ENCODE measurements at regions not wholly inside any gene's neighbourhood (a gene's known extent, or its start where the extent isn't known, plus 50 kb on each side); places are given as distances from the start of the nearest gene placed in this dataset.

GRCh38 chr13:106721599-106721998, 153.7 kb upstream of the ARGLU1 start:
- Histone ChIP-seq H2AFZ (ENCODE audit: low read depth, low read length) (no peak overlapping the region), H3K4me2 (ENCODE audit: low read length) (no peak overlapping the region), H3K36me3 (ENCODE audit: insufficient read depth, low read length) (no peaks in the 10 kb centered on the region), H3K27me3 (ENCODE audit: insufficient read depth, low read length) (no peaks in the 10 kb centered on the region), H3K79me2 (ENCODE audit: insufficient read depth, low read length) (no peaks in the 10 kb centered on the region), H3K4me3 (ENCODE audit: insufficient read depth, low read depth, low read length) (no peak overlapping the region), H4K20me1 (ENCODE audit: insufficient read depth, low read length) (no peaks in the 10 kb centered on the region), H3K9me3 (ENCODE audit: insufficient read depth, low read depth, low read length) (peaks cover 3% of the 10 kb centered on the region), H3K9ac (ENCODE audit: low read length) (no peak overlapping the region), H3K27ac (ENCODE audit: low read depth, low read length) (no peak overlapping the region), H3K4me1 (ENCODE audit: insufficient read depth, low read length) (no peaks in the 10 kb centered on the region)
- H3K4me1 Mint-ChIP-seq (ENCODE audit: low read depth, unreplicated experiment): no peaks in the 10 kb centered on the region
- DNase-seq (ENCODE audit: low read depth): no peak
- H3K9me3 Mint-ChIP-seq (ENCODE audit: unreplicated experiment): peaks cover 5% of the 10 kb centered on the region
- H3K27ac Mint-ChIP-seq (ENCODE audit: unreplicated experiment): no peak overlapping the region
- TF ChIP-seq EZH2 (IDR thresholded peaks at IDR 0.05; ENCODE audit: insufficient read depth, low read length): no peak
- TF ChIP-seq, protein P1, sequence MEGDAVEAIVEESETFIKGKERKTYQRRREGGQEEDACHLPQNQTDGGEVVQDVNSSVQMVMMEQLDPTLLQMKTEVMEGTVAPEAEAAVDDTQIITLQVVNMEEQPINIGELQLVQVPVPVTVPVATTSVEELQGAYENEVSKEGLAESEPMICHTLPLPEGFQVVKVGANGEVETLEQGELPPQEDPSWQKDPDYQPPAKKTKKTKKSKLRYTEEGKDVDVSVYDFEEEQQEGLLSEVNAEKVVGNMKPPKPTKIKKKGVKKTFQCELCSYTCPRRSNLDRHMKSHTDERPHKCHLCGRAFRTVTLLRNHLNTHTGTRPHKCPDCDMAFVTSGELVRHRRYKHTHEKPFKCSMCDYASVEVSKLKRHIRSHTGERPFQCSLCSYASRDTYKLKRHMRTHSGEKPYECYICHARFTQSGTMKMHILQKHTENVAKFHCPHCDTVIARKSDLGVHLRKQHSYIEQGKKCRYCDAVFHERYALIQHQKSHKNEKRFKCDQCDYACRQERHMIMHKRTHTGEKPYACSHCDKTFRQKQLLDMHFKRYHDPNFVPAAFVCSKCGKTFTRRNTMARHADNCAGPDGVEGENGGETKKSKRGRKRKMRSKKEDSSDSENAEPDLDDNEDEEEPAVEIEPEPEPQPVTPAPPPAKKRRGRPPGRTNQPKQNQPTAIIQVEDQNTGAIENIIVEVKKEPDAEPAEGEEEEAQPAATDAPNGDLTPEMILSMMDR (IDR thresholded peaks at IDR 0.05; ENCODE audit: insufficient read depth, low read depth, low read length): no peak
- no peaks in the 10 kb centered on the region for H3K27me3 Mint-ChIP-seq (ENCODE audit: low read depth, unreplicated experiment)
- FAIRE-seq: no peak
- no peaks in the 10 kb centered on the region for H3K36me3 Mint-ChIP-seq (ENCODE audit: low read depth, unreplicated experiment)
- no peak overlapping the region for H3K4me3 Mint-ChIP-seq (ENCODE audit: unreplicated experiment)

DNA sequence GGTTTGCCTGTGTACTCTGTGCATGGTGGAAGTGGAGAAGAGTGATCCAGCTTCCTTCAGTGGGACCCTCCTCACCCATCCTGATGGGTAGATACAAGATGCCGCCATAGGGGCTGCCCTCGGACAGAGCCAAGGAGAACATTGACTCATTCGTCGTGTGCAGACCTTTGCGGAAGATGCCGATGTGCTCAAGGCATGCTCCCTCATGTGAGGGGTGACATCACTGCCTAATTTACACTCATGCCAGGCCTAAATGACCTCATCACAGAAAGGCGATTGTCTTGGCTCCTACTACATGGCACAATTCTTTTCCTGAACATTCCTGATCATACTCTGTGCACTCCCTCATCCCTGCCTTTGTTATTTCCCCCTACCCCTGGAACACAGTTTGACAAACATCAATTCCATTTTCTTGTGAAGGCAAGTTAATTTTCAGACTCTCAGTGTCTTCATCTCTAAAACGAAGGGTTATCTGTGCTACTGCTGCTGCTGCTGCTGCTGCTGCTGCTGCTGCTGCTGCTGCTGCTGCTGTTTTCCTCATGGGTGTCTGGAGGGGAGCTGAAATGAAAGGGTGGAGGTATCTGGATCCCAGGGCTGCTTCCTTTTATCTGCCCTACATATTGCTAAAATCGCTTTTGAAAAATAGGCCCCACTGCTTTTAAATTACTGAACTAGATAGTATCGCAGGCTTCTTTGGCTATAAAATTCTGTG, 146.5 kb upstream of the ARGLU1 start:
- no peak overlapping the region for H3K4me3 ChIP-seq (ENCODE audit: insufficient read depth, low read depth, low read length)
- no peaks in the 10 kb centered on the region for H3K27me3 Mint-ChIP-seq (ENCODE audit: low read depth, unreplicated experiment)
- peaks cover 3% of the 10 kb centered on the region for H3K9me3 ChIP-seq (ENCODE audit: insufficient read depth, low read depth, low read length)
- no peak overlapping the region for H3K4me2 ChIP-seq (ENCODE audit: low read length)
- H3K4me3 Mint-ChIP-seq (ENCODE audit: unreplicated experiment): no peak overlapping the region
- FAIRE-seq: no peak
- TF ChIP-seq EZH2 (IDR thresholded peaks at IDR 0.05; ENCODE audit: insufficient read depth, low read length): no peak
- TF ChIP-seq, protein P1 (IDR thresholded peaks at IDR 0.05; ENCODE audit: insufficient read depth, low read depth, low read length): no peak
- no peaks in the 10 kb centered on the region for H3K79me2 ChIP-seq (ENCODE audit: insufficient read depth, low read length)
- H3K4me1 ChIP-seq (ENCODE audit: insufficient read depth, low read length): no peaks in the 10 kb centered on the region
- no peak for DNase-seq (ENCODE audit: low read depth)
- H3K36me3 Mint-ChIP-seq (ENCODE audit: low read depth, unreplicated experiment): no peaks in the 10 kb centered on the region
- no peak overlapping the region for H3K27ac Mint-ChIP-seq (ENCODE audit: unreplicated experiment)
- H3K9me3 Mint-ChIP-seq (ENCODE audit: unreplicated experiment): peaks cover 9% of the 10 kb centered on the region
- no peaks in the 10 kb centered on the region for H4K20me1 ChIP-seq (ENCODE audit: insufficient read depth, low read length)
- no peak overlapping the region for H3K27ac ChIP-seq (ENCODE audit: low read depth, low read length)
- H3K9ac ChIP-seq (ENCODE audit: low read length): no peak overlapping the region
- H3K36me3 ChIP-seq (ENCODE audit: insufficient read depth, low read length): no peaks in the 10 kb centered on the region
- no peaks in the 10 kb centered on the region for H3K27me3 ChIP-seq (ENCODE audit: insufficient read depth, low read length)
- H2AFZ ChIP-seq (ENCODE audit: low read depth, low read length): no peak overlapping the region
- H3K4me1 Mint-ChIP-seq (ENCODE audit: low read depth, unreplicated experiment): no peaks in the 10 kb centered on the region

GRCh38 chr13:106712381-106712780, 144.4 kb upstream of the ARGLU1 start:
- H3K27ac ChIP-seq (ENCODE audit: low read depth, low read length): no peak overlapping the region
- no peaks in the 10 kb centered on the region for H4K20me1 ChIP-seq (ENCODE audit: insufficient read depth, low read length)
- no peak for FAIRE-seq
- no peaks in the 10 kb centered on the region for H3K36me3 ChIP-seq (ENCODE audit: insufficient read depth, low read length)
- no peaks in the 10 kb centered on the region for H3K79me2 ChIP-seq (ENCODE audit: insufficient read depth, low read length)
- H3K4me1 Mint-ChIP-seq (ENCODE audit: low read depth, unreplicated experiment): no peaks in the 10 kb centered on the region
- TF ChIP-seq, protein P1 (IDR thresholded peaks at IDR 0.05; ENCODE audit: insufficient read depth, low read depth, low read length): no peak
- no peak overlapping the region for H3K27ac Mint-ChIP-seq (ENCODE audit: unreplicated experiment)
- no peaks in the 10 kb centered on the region for H3K27me3 Mint-ChIP-seq (ENCODE audit: low read depth, unreplicated experiment)
- no peak for DNase-seq (ENCODE audit: low read depth)
- H3K4me2 ChIP-seq (ENCODE audit: low read length): no peak overlapping the region
- H3K4me3 ChIP-seq (ENCODE audit: insufficient read depth, low read depth, low read length): no peak overlapping the region
- H3K9ac ChIP-seq (ENCODE audit: low read length): no peak overlapping the region
- H3K9me3 Mint-ChIP-seq (ENCODE audit: unreplicated experiment): peaks cover 4% of the 10 kb centered on the region
- no peak overlapping the region for H2AFZ ChIP-seq (ENCODE audit: low read depth, low read length)
- no peaks in the 10 kb centered on the region for H3K36me3 Mint-ChIP-seq (ENCODE audit: low read depth, unreplicated experiment)
- no peaks in the 10 kb centered on the region for H3K4me1 ChIP-seq (ENCODE audit: insufficient read depth, low read length)
- H3K9me3 ChIP-seq (ENCODE audit: insufficient read depth, low read depth, low read length): peaks cover 3% of the 10 kb centered on the region
- H3K27me3 ChIP-seq (ENCODE audit: insufficient read depth, low read length): no peaks in the 10 kb centered on the region
- H3K4me3 Mint-ChIP-seq (ENCODE audit: unreplicated experiment): no peak overlapping the region

Measured in astrocyte (in vitro differentiated cells and primary cell).